Muscle layer of duodenum (tissue), 2 donors: ENCODE measurements at regions not wholly inside any gene's neighbourhood (a gene's known extent, or its start where the extent isn't known, plus 50 kb on each side); places are given as distances from the start of the nearest gene placed in this dataset.
"Not testable (repeated sequence)": the region's sequence is repeated elsewhere in the genome, so short reads cannot be mapped to it uniquely, and the experiment has no call there.

Experiments used
- H3K27ac ChIP-seq: one replicate; pipeline ENCODE4 v1.7.0; 2013; ENCODE audit warnings: mild to moderate bottlenecking, low read length
- H3K27me3 ChIP-seq: one replicate; pipeline ENCODE4 v1.7.0; 2013; ENCODE audit warnings: low read depth, mild to moderate bottlenecking, control low read depth, low read length
- H3K36me3 ChIP-seq, 2 donors: one replicate each; pipeline ENCODE4 v1.7.0; 2013; ENCODE audit warnings: low read length in 2 of 2, control low read depth in 1 of 2, mild to moderate bottlenecking in 1 of 2; ENCODE audit not compliant: insufficient read depth in 2 of 2, control insufficient read depth in 1 of 2
- H3K4me1 ChIP-seq, 2 donors: one replicate each; pipeline ENCODE4 v1.7.0; 2013; ENCODE audit warnings: low read length in 2 of 2, mild to moderate bottlenecking in 2 of 2, control low read depth in 1 of 2, moderate library complexity in 1 of 2; ENCODE audit not compliant: insufficient read depth in 2 of 2, control insufficient read depth in 1 of 2
- H3K4me3 ChIP-seq, 2 donors: one replicate each; pipeline ENCODE4 v1.7.0; 2013; ENCODE audit warnings: low read length in 2 of 2, low read depth in 1 of 2, mild to moderate bottlenecking in 1 of 2
- H3K9me3 ChIP-seq, 2 donors: one replicate each; pipeline ENCODE4 v1.7.0; 2013; ENCODE audit warnings: low read length in 2 of 2, control low read depth in 1 of 2, mild to moderate bottlenecking in 1 of 2; ENCODE audit not compliant: control insufficient read depth in 1 of 2
- donor health status: healthy.

GRCh38 chr12:114815026-114815795, 131.2 kb upstream of the TBX3 start:
- no peaks in the 10 kb centered on the region for H3K27me3 ChIP-seq
- H3K9me3 ChIP-seq: no peaks in the 10 kb centered on the region
- no peak overlapping the region for H3K4me3 ChIP-seq
- no peak overlapping the region for H3K27ac ChIP-seq
- H3K36me3 ChIP-seq: no peaks in the 10 kb centered on the region
- no peaks in the 10 kb centered on the region for H3K4me1 ChIP-seq

GRCh38 chr12:114812858-114813761, 129.1 kb upstream of the TBX3 start:
- H3K4me3 ChIP-seq: no peak overlapping the region
- no peak overlapping the region for H3K27ac ChIP-seq
- H3K9me3 ChIP-seq: no peaks in the 10 kb centered on the region
- H3K36me3 ChIP-seq: no peaks in the 10 kb centered on the region
- no peaks in the 10 kb centered on the region for H3K4me1 ChIP-seq
- no peaks in the 10 kb centered on the region for H3K27me3 ChIP-seq

DNA sequence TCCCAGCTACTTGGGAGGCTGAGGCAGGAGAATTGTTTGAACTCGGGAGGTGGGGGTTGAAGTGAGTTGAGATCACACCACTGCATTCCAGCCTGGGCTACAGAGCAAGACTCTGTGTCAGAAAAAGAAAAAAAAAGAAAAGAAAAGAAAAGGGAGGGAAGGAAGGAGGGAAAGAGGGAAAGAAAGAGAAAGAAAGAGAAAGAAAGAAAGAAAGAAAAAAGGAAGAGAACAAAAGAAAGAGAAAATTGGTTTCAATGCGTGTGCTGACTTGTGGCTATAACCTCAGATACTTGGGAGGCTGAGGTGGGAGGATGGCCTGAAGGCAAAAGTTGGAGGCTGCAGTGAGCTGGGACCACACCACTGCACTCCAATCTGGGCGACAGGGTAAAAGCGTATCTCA, 128.4 kb upstream of the TBX3 start:
- H3K27ac ChIP-seq: no peak overlapping the region
- H3K4me3 ChIP-seq: no peak overlapping the region
- H3K27me3 ChIP-seq: no peaks in the 10 kb centered on the region
- no peaks in the 10 kb centered on the region for H3K4me1 ChIP-seq
- no peaks in the 10 kb centered on the region for H3K36me3 ChIP-seq
- no peaks in the 10 kb centered on the region for H3K9me3 ChIP-seq

GRCh38 chr12:114809097-114809496, 125.1 kb upstream of the TBX3 start:
- H3K27ac ChIP-seq: no peak overlapping the region
- H3K4me3 ChIP-seq: no peak overlapping the region
- no peaks in the 10 kb centered on the region for H3K36me3 ChIP-seq
- H3K9me3 ChIP-seq: no peaks in the 10 kb centered on the region
- H3K4me1 ChIP-seq: no peaks in the 10 kb centered on the region
- H3K27me3 ChIP-seq: no peaks in the 10 kb centered on the region

GRCh38 chr12:114801381-114801780, 117.4 kb upstream of the TBX3 start:
- H3K36me3 ChIP-seq, H3K27me3 ChIP-seq, H3K4me3 ChIP-seq, H3K9me3 ChIP-seq, H3K27ac ChIP-seq, H3K4me1 ChIP-seq: not testable (repeated sequence)

DNA sequence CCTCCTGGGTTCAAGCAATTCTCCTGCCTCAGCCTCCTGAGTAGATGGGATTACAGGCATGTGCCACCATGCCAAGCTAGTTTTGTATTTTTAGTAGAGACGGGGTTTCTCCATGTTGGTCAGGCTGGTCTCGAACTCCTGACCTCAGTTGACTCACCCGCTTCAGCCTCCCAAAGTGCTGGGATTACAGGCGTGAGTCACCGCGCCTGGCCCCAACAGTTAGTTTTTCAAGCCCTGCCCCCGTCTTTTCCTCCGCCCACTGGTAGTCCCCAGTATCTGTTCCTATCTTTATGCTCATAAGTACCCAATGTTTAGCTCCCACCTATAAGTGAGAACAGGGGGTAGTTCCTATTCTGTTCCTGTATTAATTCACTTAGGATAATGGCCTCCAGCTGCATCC, 116.6 kb upstream of the TBX3 start:
- H3K27ac ChIP-seq, H3K36me3 ChIP-seq, H3K4me1 ChIP-seq, H3K4me3 ChIP-seq, H3K9me3 ChIP-seq, H3K27me3 ChIP-seq: not testable (repeated sequence)

GRCh38 chr12:114799574-114800487, 115.9 kb upstream of the TBX3 start:
- Histone ChIP-seq H3K4me1 (no peaks in the 10 kb centered on the region), H3K4me3 (no peak overlapping the region), H3K36me3 (no peaks in the 10 kb centered on the region), H3K27me3 (no peaks in the 10 kb centered on the region), H3K9me3 (no peaks in the 10 kb centered on the region), H3K27ac (no peak overlapping the region)

DNA sequence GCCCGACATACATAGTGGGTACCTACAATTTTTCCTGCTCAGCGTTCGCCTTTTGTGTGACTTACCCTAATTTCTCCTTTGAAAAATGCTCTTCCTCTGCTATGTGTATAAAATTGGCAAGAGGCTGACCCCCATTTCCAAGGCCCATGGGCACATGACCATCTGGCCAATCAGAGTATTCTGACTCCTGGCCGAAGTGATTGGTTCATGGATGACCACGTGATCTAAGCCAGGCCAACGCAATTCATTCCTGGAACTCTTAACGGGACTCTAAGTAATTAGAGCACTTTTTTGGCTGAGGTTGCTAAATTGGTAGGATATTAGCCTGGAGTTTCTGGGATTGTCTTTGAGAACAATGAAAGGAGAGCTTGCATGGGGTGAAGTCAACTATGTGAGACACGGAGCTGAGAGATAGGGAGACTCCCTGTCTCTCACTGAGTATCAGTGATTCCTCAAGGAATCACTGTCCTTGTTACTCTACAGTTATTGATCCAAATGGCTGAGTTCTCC, 110.1 kb upstream of the TBX3 start:
- no peaks in the 10 kb centered on the region for H3K4me1 ChIP-seq
- H3K27me3 ChIP-seq: no peaks in the 10 kb centered on the region
- no peak overlapping the region for H3K4me3 ChIP-seq
- H3K27ac ChIP-seq: no peak overlapping the region
- no peaks in the 10 kb centered on the region for H3K9me3 ChIP-seq
- no peaks in the 10 kb centered on the region for H3K36me3 ChIP-seq

DNA sequence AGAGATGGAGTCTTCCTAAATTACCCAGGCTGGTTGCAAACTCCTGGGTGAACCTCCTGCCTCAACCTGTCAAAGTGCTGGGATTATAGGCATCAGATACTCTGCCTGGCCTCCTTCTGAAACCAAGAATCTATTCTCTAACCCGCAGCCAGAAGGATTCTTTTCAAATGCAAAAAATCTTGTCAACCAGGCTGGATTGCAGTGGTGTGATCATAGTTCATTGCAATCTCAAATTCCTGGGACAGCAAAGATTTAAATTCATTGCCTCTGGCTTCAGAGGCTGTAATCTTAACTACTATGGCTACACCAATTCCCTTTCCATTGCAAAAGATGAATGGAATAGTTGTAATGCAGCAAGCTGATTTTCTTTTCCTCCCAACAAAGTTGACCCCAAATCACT, 106.3 kb upstream of the TBX3 start:
- Histone ChIP-seq H3K27me3 (no peaks in the 10 kb centered on the region), H3K9me3 (no peaks in the 10 kb centered on the region), H3K4me1 (no peaks in the 10 kb centered on the region), H3K36me3 (no peaks in the 10 kb centered on the region), H3K27ac (no peak overlapping the region), H3K4me3 (no peak overlapping the region)

GRCh38 chr12:114789821-114790220, 105.8 kb upstream of the TBX3 start:
- Histone ChIP-seq H3K36me3 (no peaks in the 10 kb centered on the region), H3K4me3 (no peak overlapping the region), H3K27ac (no peak overlapping the region), H3K4me1 (no peaks in the 10 kb centered on the region), H3K9me3 (no peaks in the 10 kb centered on the region), H3K27me3 (no peaks in the 10 kb centered on the region)

GRCh38 chr12:114789276-114789675, 105.3 kb upstream of the TBX3 start:
- Histone ChIP-seq H3K27ac (no peak overlapping the region), H3K36me3 (no peaks in the 10 kb centered on the region), H3K9me3 (no peaks in the 10 kb centered on the region), H3K27me3 (no peaks in the 10 kb centered on the region), H3K4me1 (no peaks in the 10 kb centered on the region), H3K4me3 (no peak overlapping the region)
